HG02943 (cell line): ENCODE measurements at regions not wholly inside any gene's neighbourhood (a gene's known extent, or its start where the extent isn't known, plus 50 kb on each side); places are given as distances from the start of the nearest gene placed in this dataset.
"Not testable (repeated sequence)": the region's sequence is repeated elsewhere in the genome, so short reads cannot be mapped to it uniquely, and the experiment has no call there.

Experiments used
- ATAC-seq: cut with Tn5 transposase; IDR thresholded peaks from one replicate; pipeline ENCODE4 v1.9.1; 2021; ENCODE audit warnings: mild to moderate bottlenecking, low read depth, moderate library complexity; ENCODE audit not compliant: unreplicated experiment

DNA sequence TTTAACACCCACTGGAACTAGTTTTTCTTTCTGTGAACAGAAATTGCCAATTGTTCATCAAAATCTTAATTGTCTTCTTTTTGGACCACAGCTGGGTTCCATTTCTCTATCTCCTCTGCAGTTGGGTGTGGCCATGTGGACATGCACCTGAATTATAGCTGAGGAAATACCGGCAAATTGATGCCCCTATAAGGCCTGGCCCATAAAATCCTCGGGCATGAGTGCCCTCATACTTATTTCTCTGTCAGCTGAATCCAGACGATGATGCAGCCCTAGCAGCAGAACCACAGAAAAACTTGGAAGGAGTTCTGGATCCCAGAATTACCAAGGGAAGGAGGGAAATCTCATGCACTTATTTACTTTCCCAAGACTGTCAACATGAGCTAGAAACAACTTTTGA is 249.0 kb downstream of the CYRIA start:
- ATAC-seq, result no peak

DNA sequence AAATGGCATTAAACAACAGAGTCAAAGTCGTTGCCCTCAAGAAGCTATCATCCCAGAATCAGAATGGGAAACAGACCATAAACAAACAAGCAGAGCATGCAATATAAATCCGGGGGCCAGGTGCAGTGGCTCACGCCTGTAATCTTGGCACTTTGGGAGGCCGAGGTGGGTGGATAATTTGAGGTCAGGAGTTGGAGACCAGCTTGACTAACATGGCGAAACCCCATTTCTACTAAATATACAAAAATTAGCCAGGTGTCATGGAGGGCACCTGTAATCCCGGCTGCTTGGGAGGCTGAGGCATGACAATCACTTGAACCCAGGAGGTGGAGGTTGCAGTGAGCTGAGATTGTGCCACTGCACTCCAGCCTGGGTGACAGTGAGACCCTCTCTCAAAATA is 249.8 kb downstream of the CYRIA start:
- ATAC-seq, result not testable (repeated sequence)

GRCh38 chr2:16413947-16414346 is 251.7 kb downstream of the CYRIA start:
- no peak for ATAC-seq

GRCh38 chr2:16413285-16413684 is 252.3 kb downstream of the CYRIA start:
- no peak for ATAC-seq

GRCh38 chr2:16412321-16413030 is 253.2 kb downstream of the CYRIA start:
- ATAC-seq, result no peak

DNA sequence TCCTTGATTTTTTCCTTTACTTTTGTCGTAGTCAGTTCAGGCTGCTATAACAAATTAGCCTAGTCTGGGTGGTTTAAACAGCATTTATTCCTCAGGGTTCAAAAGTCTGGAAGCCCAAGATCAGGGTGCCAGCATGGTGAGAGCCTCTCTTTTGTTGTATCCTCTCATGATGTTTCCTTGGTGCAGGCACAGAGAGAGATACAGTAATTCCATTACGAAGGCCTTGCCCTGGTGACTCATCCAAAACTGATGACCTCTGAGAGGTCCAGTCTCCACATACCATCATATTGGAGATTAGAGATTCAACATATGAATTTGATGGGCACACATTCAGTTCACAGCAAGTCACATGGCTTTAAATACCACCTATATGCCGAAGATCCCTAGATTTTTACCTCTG is 253.8 kb downstream of the CYRIA start:
- no peak for ATAC-seq

GRCh38 chr2:16409849-16410248 is 255.8 kb downstream of the CYRIA start:
- no peak for ATAC-seq

- ATAC-seq, result no peak
These were observed 256.6 kb downstream of the CYRIA start for GRCh38 chr2:16409006-16409390.

DNA sequence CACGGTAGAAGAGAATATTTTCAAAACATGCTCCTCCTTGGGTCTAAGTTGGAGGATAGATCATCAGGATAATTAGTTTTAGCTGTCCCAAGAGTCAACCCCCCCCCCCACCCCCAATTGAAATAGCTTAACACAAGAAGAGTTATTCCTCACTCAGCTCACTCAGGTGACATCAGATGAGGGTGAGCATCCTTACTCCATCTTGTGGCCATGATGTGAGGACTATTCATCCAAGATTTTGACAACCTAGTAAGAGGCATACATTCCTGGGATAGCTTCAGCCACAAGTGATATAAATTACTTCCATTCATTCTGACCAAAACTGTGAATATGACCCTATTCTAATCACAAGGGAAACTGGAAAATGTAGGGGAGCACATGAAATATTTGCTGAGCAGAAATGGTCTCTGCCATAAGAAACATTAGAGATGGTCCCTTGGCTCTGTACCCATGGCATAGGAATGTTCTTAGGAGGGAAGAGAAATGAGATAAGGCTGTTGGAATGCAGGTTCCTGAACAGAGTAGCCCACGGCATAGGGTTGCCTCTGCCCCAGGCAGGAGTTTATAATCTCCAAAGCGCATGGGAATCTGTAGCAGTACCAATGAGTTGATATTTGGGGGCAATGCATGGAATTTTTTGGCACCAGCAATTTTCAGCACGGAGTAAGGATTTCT is 257.2 kb downstream of the CYRIA start:
- no peak for ATAC-seq

GRCh38 chr2:16407358-16407757 is 258.3 kb downstream of the CYRIA start:
- no peak for ATAC-seq

- ATAC-seq, result no peak
These were observed 258.9 kb downstream of the CYRIA start for GRCh38 chr2:16406496-16407289.

GRCh38 chr2:16405551-16405950 is 260.1 kb downstream of the CYRIA start:
- no peak for ATAC-seq

- no peak for ATAC-seq
These were observed 260.9 kb downstream of the CYRIA start for GRCh38 chr2:16404551-16405300.

DNA sequence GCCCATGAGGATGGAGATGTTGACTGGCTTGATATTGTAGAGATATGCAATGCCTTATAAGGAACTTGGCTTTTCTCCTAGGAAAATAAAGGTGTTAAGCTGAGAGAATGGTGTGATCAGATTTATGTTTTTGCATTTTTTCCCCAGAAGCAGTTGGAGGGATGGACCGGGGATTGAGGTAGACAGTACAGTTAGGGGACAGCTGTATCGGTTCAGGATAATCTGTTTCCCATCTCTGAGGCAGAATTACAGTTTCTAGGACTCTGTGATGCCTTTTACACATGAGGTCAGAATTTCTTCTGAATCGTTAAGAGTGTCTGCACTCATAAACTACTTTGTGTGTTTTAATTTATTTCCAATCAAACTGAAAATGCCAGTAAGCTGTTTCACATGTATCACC is 261.5 kb downstream of the CYRIA start:
- ATAC-seq, result no peak

- no peak for ATAC-seq
These were observed 262.7 kb downstream of the CYRIA start for GRCh38 chr2:16402891-16403290.

DNA sequence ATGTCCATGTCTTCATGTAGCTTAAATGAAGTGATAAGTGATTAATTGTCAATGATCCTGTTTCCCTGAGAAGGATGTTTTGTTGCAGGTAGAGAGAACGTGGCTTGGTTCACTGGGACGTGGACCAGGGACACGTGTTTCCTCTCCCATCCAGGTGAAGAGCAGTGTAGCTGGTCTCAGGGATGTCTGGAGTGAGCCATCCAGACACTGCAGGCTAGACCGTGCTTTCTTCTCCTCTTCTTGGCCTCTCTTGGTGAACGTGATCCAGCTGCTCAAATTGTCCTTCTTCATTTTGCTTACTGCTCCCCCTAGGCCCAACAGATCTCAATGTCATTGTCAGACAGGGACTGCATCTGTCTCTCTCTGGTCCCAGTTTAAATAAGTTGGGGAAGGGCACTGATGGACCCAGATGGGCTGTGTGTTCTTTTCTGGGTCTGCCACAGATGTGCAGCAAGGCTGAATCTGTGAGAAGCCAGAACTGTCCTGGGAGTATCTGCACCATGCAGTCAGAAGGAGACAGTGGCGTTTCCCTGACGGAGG is 263.8 kb downstream of the CYRIA start:
- ATAC-seq, result no peak

GRCh38 chr2:16400127-16400623 is 265.5 kb downstream of the CYRIA start:
- ATAC-seq, result no peak

DNA sequence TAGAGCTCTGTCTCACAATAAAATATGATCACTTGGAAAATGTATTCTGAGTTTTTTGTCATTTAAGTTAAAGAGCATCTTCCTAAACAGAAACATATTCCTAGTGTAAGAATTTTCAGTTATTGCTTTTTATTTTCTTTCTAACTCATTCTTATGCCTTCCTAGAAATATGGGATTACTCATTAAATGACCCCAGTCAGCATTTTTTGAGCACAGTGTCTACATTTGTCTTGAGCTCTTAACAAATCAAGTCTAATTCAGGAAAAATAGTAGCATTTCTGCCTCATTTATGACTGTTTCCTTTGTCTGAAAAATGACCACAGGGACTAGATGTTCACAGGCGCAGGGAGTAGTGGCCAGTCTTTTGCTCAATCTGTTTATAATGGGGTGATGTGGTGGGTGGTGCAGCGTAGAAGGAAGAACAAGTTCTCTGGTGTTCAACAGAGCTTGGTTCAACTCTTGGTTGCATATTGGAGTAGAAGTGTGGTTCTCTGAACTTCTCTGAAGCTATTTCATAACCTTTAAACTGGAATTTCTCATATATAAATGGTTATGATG is 267.1 kb downstream of the CYRIA start:
- ATAC-seq, result no peak

DNA sequence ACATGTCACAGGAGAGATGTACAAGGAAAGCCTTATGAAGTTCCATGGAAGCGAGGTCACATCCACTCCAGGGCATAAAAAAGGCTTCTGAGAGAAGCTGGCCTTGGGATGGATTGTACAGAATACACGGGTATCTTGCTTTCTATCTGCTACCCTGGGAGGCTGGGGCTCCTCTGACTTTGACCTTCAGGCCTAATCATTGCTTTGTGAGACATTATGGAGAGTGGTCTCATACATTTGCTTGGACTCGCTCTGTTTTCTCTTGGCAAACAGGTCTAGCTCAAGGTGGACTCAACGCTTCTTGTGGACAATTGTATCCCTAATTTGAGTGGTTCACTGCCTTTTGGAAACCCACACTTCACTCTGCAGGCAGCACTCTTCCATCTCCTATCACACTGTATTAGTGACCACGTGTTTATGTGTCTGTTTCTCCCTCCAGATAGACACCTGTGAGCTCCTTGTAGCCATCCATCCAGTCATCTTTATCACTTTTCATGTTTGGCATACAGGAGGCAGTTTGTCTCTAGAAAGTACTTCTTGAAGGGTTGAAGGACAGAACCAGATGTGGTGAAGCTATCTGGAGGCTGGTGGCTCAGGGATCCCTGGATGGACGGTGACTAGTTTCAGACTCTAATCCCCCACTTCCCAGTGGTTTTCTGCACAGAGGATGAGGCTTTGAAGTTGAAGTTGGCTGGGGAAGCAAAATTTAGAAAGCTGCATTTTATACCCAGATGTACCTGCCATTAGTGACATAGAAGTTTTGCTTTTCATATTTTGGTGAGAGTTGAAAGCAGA is 267.8 kb downstream of the CYRIA start:
- no peak for ATAC-seq
